Gastroesophageal sphincter (tissue), 4 donors: ENCODE measurements at regions not wholly inside any gene's neighbourhood (a gene's known extent, or its start where the extent isn't known, plus 50 kb on each side); places are given as distances from the start of the nearest gene placed in this dataset.

Source experiments
- ATAC-seq: fragments of 150-250 bp; one replicate; pipeline ENCODE4 v1.9.1; 2016; ENCODE audit warnings: mild to moderate bottlenecking, moderate library complexity
- H3K27ac ChIP-seq, 4 donors: fragments of 200-600 bp; sonication (generic) in 3 of 4; 1 replicate in 3 of 4; 2 replicates in 1 of 4; pipeline ENCODE4 v1.5.1; 2016 to 2019
- H3K27me3 ChIP-seq: fragments of 200-600 bp; sonication (generic); one replicate; pipeline ENCODE4 v1.5.1; 2019
- H3K36me3 ChIP-seq, 2 donors: fragments of 200-600 bp; sonication (generic); one replicate each; pipeline ENCODE4 v1.5.1; 2019; ENCODE audit warnings: control low read depth in 1 of 2
- H3K4me1 ChIP-seq, 3 donors: fragments of 200-600 bp; sonication (generic); 1 replicate in 2 of 3; 2 replicates in 1 of 3; pipeline ENCODE4 v1.5.1; 2016 to 2019; ENCODE audit warnings: control low read depth in 2 of 3
- H3K4me3 ChIP-seq, 2 donors: fragments of 200-600 bp; sonication (generic); one replicate each; pipeline ENCODE4 v1.5.1; 2019; ENCODE audit warnings: mild to moderate bottlenecking in 1 of 2, moderate library complexity in 1 of 2
- H3K9me3 ChIP-seq, 3 donors: fragments of 200-600 bp; sonication (generic); one replicate each; pipeline ENCODE4 v1.5.1; 2017 to 2019; ENCODE audit warnings: control low read depth in 2 of 3
- CTCF ChIP-seq, 4 experiments: fragments of 200-600 bp in 2 of 4; fragments of 450-650 bp in 2 of 4; sonication (generic) in 1 of 4; IDR thresholded peaks; one replicate each; pipeline ENCODE4 v1.5.1; 2017 to 2019; ENCODE audit warnings: antibody characterized with exemption in 4 of 4, mild to moderate bottlenecking in 2 of 4, moderate library complexity in 2 of 4
- EP300 ChIP-seq: sonication (generic); formaldehyde crosslinking; IDR thresholded peaks from one replicate; pipeline ENCODE4 v1.6.1; 2017; ENCODE audit warnings: antibody characterized with exemption, mild to moderate bottlenecking
- POLR2A ChIP-seq, 2 donors: fragments of 450-650 bp; IDR thresholded peaks; one replicate each; pipeline ENCODE4 v1.6.1; 2017; ENCODE audit warnings: antibody characterized with exemption in 2 of 2, mild to moderate bottlenecking in 2 of 2, moderate library complexity in 1 of 2
- POLR2AphosphoS5 ChIP-seq: sonication (generic); formaldehyde crosslinking; IDR thresholded peaks from one replicate; pipeline ENCODE4 v1.6.1; 2017; ENCODE audit warnings: antibody characterized with exemption
- WGBS, 2 donors: methylation state at CpG; one replicate each; pipeline ENCODE4 v1.1.5; 2018; ENCODE audit warnings: low coverage in 1 of 2; 5-methylcytosine and 5-hydroxymethylcytosine counted together

GRCh38 chr4:138053641-138054301 lies 188.4 kb downstream of the SLC7A11 start:
- TF ChIP-seq CTCF (IDR thresholded peaks at IDR 0.05) (no peak), POLR2AphosphoS5 (peak; percentile 59)
- 7 to 24% methylated on average over 5 of the region's 5 CpGs for WGBS, 2 donors
- Histone ChIP-seq H3K27ac (no peak overlapping the region), H3K9me3 (no peaks in the 10 kb centered on the region), H3K4me1 (peaks cover 0 to 12% (median 3%) of the 10 kb centered on the region in 3 donors), H3K4me3 (no peak overlapping the region), H3K36me3 (no peaks in the 10 kb centered on the region), H3K27me3 (no peaks in the 10 kb centered on the region)
- peak; percentile 67 for ATAC-seq

GRCh38 chr4:138052806-138053632 lies 189.1 kb downstream of the SLC7A11 start:
- H3K27me3 ChIP-seq, result no peaks in the 10 kb centered on the region
- peak overlapping the region in 1 of 4 donors; percentile 32 for H3K27ac ChIP-seq
- TF ChIP-seq EP300, result no peak
- TF ChIP-seq POLR2AphosphoS5, result no peak
- TF ChIP-seq POLR2A (IDR thresholded peaks at IDR 0.05), result no peak
- no peak for TF ChIP-seq CTCF (IDR thresholded peaks at IDR 0.05)
- no peaks in the 10 kb centered on the region for H3K36me3 ChIP-seq
- H3K9me3 ChIP-seq, result no peaks in the 10 kb centered on the region
- no peak overlapping the region for H3K4me3 ChIP-seq
- no CpG with 5 or more reads among the region's 31 CpGs for WGBS, 2 donors
- H3K4me1 ChIP-seq, result peaks cover 0 to 12% (median 3%) of the 10 kb centered on the region in 3 donors
- ATAC-seq, result no peak

GRCh38 chr4:138051157-138051556 lies 191.0 kb downstream of the SLC7A11 start:
- ATAC-seq, result no peak

GRCh38 chr4:138050601-138051000 lies 191.5 kb downstream of the SLC7A11 start:
- Histone ChIP-seq H3K4me1 (peaks cover 0 to 12% (median 3%) of the 10 kb centered on the region in 3 donors), H3K9me3 (no peaks in the 10 kb centered on the region), H3K27ac (no peak overlapping the region), H3K27me3 (no peaks in the 10 kb centered on the region), H3K36me3 (no peaks in the 10 kb centered on the region), H3K4me3 (no peak overlapping the region)
- no peak for ATAC-seq
- 86 to 90% methylated on average over 2 to 4 of the region's 6 CpGs for WGBS, 2 donors
- no peak for TF ChIP-seq EP300
- no peak for TF ChIP-seq CTCF (IDR thresholded peaks at IDR 0.05)
- TF ChIP-seq POLR2A (IDR thresholded peaks at IDR 0.05), result no peak
- TF ChIP-seq POLR2AphosphoS5, result no peak

More at GRCh38 chr4:138051157-138051556, 191.0 kb downstream of the SLC7A11 start:
- Histone ChIP-seq H3K36me3 (no peaks in the 10 kb centered on the region), H3K4me1 (peaks cover 0 to 12% (median 3%) of the 10 kb centered on the region in 3 donors), H3K9me3 (no peaks in the 10 kb centered on the region), H3K4me3 (no peak overlapping the region), H3K27me3 (no peaks in the 10 kb centered on the region), H3K27ac (no peak overlapping the region)
- WGBS, 2 donors, result 35 to 81% methylated on average over 3 of the region's 3 CpGs
- TF ChIP-seq CTCF (IDR thresholded peaks at IDR 0.05) (no peak), EP300 (no peak), POLR2A (IDR thresholded peaks at IDR 0.05) (no peak), POLR2AphosphoS5 (no peak)
